Spinal cord (tissue), 9 donors: ENCODE measurements at regions not wholly inside any gene's neighbourhood (a gene's known extent, or its start where the extent isn't known, plus 50 kb on each side); places are given as distances from the start of the nearest gene placed in this dataset.
"Not testable (repeated sequence)": the region's sequence is repeated elsewhere in the genome, so short reads cannot be mapped to it uniquely, and the experiment has no call there.

Experiments
- DNase-seq, 6 donors: peaks; one replicate each; pipeline versions ENCODE4 v3.0.0 to v3.0.0-alpha.2; 2013 to 2015; ENCODE audit warnings: low spot score in 6 of 6, low read depth in 4 of 6
- H3K27ac ChIP-seq: one replicate; pipeline ENCODE4 v1.5.1; 2013; ENCODE audit warnings: low read depth, low read length, control low read depth
- H3K27me3 ChIP-seq: one replicate; pipeline ENCODE4 v1.6.1; 2013; ENCODE audit warnings: low read length; ENCODE audit not compliant: control insufficient read depth, insufficient read depth
- H3K36me3 ChIP-seq: one replicate; pipeline ENCODE4 v1.6.1; 2013; ENCODE audit warnings: low read length; ENCODE audit not compliant: control insufficient read depth, insufficient read depth
- H3K4me1 ChIP-seq: one replicate; pipeline ENCODE4 v1.6.1; 2013; ENCODE audit warnings: low read length; ENCODE audit not compliant: control insufficient read depth, insufficient read depth
- H3K4me3 ChIP-seq: one replicate; pipeline ENCODE4 v1.5.1; 2013; ENCODE audit warnings: low read depth, low read length, control low read depth
- H3K9me3 ChIP-seq: one replicate; pipeline ENCODE4 v1.6.1; 2013; ENCODE audit warnings: low read length; ENCODE audit not compliant: control insufficient read depth, insufficient read depth
- WGBS: methylation state at CpG from one replicate; pipeline ENCODE4 v1.1.5; 2013; ENCODE audit warnings: missing lambda C conversion rate; ENCODE audit not compliant: insufficient coverage; 5-methylcytosine and 5-hydroxymethylcytosine counted together
- donor health status: healthy.

DNA sequence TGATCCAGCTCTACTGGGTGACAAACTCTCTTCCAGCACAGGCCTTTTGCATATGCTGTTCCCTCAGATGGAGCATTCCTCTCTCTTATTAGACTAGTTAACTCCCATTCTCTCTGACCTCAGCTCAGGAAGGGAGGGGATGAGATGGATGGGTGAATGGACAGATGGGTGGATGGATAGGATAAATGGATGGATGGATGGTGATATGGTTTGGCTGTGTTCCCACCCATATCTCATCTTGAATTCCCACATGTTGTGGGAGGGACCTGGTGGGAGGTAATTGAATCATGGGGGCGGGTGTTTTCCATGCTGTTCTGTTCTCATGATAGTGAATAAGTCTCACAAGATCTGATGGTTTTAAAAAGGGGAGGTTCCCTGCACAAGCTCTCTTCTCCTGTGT, 144.1 kb upstream of the ATP2B2 start:
- not testable (repeated sequence) for H3K27me3 ChIP-seq, H3K4me3 ChIP-seq, H3K36me3 ChIP-seq, H3K4me1 ChIP-seq, H3K9me3 ChIP-seq, DNase-seq, H3K27ac ChIP-seq
- WGBS, result no CpG with 5 or more reads among the region's 1 CpG

DNA sequence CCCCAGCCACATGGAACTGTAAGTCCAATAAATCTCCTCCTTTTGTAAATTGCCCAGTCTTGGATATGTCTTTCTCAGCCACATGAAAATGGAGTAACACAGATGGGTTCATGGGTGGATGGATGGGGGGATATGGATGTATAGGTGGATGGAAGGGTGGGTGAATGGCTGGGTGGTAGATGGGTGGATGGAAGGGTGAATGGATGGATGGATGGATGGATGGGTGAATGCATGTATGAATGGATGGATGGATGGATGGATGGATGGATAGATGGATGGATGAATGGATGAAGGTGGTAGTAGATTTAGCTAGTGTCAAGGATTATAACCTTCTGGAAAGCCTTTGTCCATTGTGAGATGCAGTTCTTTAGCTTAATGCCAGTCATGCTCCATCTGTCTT, 146.1 kb upstream of the ATP2B2 start:
- Histone ChIP-seq H3K27ac (no peak overlapping the region), H3K4me3 (no peak overlapping the region), H3K27me3 (no peaks in the 10 kb centered on the region), H3K4me1 (no peaks in the 10 kb centered on the region), H3K36me3 (no peaks in the 10 kb centered on the region), H3K9me3 (no peaks in the 10 kb centered on the region)
- DNase-seq, result no peak

DNA sequence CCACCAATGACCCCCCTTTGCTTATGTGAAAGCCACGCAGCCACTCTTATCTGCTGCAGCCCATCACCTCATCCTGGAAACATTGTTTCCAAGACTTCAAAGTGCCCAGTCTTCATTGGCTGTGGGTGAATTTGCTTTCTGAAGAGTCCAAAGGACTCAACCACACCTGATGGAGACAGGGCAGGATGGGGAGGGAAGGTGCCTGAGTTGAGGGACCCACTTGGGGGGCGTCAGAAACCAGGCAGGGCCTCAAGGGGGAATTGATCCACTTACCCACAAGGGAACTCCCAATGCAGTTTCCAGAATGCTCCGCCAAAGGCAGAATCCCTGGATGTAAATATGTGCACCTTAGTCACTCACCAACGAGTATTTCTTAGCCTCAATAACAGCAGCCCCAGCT, 147.9 kb upstream of the ATP2B2 start:
- Histone ChIP-seq H3K27ac (no peak overlapping the region), H3K36me3 (no peaks in the 10 kb centered on the region), H3K9me3 (no peaks in the 10 kb centered on the region), H3K4me3 (no peak overlapping the region), H3K27me3 (no peaks in the 10 kb centered on the region), H3K4me1 (no peaks in the 10 kb centered on the region)
- no peak for DNase-seq
- WGBS, result 82% methylated on average over 4 of the region's 4 CpGs

DNA sequence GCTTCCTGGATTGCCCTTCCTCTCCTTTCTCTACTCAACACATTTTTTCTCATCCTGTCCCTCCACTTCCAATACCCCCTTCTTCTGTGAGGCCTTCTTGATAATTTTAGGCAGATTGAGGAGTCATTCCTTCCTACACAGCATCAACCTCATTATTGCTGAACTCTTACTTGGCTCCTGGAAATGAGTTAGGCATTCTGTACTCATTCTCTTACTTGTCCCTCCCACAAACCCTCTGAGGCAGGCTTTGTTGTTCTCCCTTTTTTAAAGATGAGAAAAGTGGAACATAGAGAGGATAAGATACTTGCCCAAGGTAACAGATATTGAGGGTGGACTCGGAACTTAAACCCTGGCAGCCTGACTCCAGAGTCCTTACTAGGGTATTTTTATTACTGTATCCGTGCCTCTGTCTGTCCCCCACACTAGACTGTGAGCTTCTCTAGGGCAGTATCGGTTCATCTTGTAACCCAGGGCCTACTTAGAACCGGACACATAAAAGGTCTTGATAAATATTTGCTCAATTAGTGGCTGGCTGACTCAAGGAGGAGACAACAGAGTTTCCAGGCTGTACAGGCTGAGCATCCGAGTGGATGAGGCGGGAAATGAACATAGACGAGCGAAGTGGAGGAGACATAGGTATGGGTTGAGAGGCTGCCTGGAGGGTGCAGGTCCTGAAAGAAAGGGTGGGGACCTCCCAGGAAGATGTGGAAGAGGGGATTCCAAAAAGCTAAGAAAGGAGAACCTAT, 148.7 kb upstream of the ATP2B2 start:
- Histone ChIP-seq H3K4me3 (no peak overlapping the region), H3K27ac (no peak overlapping the region), H3K4me1 (no peaks in the 10 kb centered on the region), H3K27me3 (no peaks in the 10 kb centered on the region), H3K36me3 (no peaks in the 10 kb centered on the region), H3K9me3 (no peaks in the 10 kb centered on the region)
- DNase-seq, result no peak
- 88% methylated on average over 8 of the region's 8 CpGs for WGBS

DNA sequence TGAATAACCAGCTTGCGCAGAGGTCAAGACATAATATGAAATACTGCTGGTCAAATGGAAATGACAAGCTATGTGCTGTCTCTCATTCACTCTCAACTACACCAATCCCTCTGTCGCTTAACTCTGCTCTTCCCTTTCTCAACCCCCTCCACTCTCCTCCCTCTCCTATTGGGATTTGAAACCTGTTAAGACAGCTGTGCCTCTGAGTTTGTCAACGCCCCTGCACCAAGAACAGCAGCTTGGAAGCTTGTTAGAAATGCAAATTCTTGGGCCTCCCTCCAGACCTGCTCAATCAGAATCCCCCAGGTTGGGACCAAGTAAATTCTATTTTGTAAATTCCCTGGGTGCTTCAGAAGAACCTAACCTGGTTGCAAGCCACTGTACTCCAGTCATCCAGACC, 149.7 kb upstream of the ATP2B2 start:
- no peaks in the 10 kb centered on the region for H3K9me3 ChIP-seq
- WGBS, result 42% methylated on average over 3 of the region's 3 CpGs
- peak in 1 of 6 donors; percentile 16 for DNase-seq
- no peaks in the 10 kb centered on the region for H3K27me3 ChIP-seq
- no peak overlapping the region for H3K27ac ChIP-seq
- H3K4me1 ChIP-seq, result no peaks in the 10 kb centered on the region
- H3K4me3 ChIP-seq, result no peak overlapping the region
- H3K36me3 ChIP-seq, result no peaks in the 10 kb centered on the region

DNA sequence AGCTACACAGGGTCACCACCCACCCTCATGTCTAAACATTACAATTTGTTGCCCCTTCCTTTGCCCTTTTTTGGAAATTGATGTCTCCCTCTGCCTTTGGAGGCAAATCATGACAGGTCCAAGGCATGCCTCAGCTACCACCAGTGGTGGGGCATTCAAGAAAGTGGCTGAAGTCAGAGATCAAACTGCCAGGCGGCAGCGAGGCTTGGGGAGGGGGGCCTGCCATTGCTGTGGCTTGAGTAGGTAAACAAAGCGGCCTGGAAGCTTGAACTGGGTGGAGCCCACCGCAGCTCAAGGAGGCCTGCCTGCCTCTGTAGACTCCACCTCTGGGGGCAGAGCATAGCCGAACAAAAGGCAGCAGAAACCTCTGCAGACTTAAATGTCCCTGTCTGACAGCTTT, 152.0 kb upstream of the ATP2B2 start:
- not testable (repeated sequence) for H3K27ac ChIP-seq, DNase-seq, H3K27me3 ChIP-seq, H3K36me3 ChIP-seq, H3K9me3 ChIP-seq, H3K4me1 ChIP-seq, H3K4me3 ChIP-seq
- 83% methylated on average over 1 of the region's 5 CpGs for WGBS

DNA sequence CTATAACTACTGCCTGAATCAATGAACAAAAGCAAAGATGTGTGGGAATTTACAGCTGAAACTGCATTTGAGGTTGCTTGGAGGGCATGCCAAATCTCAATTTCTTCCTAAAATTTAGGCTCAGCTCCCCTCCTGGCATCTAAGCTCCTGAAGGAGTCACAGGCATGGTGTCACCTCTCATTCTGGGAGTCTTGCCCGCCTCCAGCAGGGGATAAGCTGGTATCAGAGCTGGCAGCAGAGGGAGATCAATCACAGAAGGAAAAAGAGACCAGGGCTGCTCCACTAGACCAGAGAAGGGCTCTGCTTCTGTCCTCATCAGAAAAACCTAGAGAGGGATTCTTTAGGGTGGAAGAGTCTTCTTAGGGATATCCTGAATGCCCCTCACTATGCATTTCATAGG, 150.4 kb upstream of the SLC6A11 start:
- WGBS, result 88% methylated on average over 1 of the region's 1 CpG
- Histone ChIP-seq H3K36me3 (no peaks in the 10 kb centered on the region), H3K4me3 (no peak overlapping the region), H3K9me3 (no peaks in the 10 kb centered on the region), H3K4me1 (peaks cover 18% of the 10 kb centered on the region), H3K27me3 (peaks cover 3% of the 10 kb centered on the region), H3K27ac (no peak overlapping the region)
- peak in 1 of 6 donors; percentile 18 for DNase-seq

DNA sequence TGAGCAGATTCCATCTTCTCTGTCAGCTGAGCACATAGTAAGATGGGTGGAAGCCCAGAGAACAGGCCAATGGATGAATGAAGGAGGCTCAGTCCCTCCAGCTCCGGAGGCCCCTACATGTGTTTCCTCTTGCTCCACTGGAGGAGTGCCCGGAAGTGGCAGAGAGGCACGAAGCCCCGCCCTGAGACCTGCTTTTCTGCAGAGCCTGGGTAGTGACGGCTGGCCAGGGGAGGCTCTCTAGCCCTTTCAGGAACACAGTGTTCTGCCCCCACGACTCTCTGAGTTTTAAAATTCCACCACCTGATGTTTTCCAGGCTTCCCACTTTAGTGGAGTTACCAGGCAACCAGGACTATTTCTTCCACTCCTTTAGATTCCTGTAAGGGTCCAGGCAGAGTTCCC, 149.4 kb upstream of the SLC6A11 start:
- DNase-seq, result peak in 3 of 6 donors; percentile 13 to 58 (median 15)
- Histone ChIP-seq H3K27me3 (peaks cover 3% of the 10 kb centered on the region), H3K27ac (no peak overlapping the region), H3K4me1 (peaks cover 18% of the 10 kb centered on the region), H3K4me3 (no peak overlapping the region), H3K9me3 (no peaks in the 10 kb centered on the region), H3K36me3 (no peaks in the 10 kb centered on the region)
- 36% methylated on average over 6 of the region's 6 CpGs for WGBS

DNA sequence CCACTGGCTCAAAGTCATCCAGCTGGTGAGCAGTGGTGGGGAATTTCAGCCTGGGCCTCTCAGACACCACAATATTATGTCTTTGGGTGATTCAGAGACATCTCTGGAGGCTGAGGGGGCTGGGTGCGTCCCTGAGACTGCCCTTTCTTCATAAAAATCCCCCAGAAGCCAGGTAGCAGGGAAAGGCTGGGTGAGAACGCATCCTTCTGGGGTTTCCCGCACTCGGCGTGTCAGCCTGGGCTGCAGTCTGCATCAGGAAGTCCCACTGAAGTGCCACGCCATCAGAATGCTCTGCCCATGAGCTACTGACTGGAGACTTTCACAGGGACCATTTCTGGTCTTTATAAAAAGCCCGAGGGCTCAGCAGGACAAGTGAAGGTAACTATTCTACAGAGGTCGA, 148.8 kb upstream of the SLC6A11 start:
- Histone ChIP-seq H3K4me3 (no peak overlapping the region), H3K27ac (no peak overlapping the region), H3K27me3 (peaks cover 3% of the 10 kb centered on the region), H3K36me3 (no peaks in the 10 kb centered on the region), H3K9me3 (no peaks in the 10 kb centered on the region), H3K4me1 (peaks cover 18% of the 10 kb centered on the region)
- WGBS, result 79% methylated on average over 6 of the region's 8 CpGs
- no peak for DNase-seq

DNA sequence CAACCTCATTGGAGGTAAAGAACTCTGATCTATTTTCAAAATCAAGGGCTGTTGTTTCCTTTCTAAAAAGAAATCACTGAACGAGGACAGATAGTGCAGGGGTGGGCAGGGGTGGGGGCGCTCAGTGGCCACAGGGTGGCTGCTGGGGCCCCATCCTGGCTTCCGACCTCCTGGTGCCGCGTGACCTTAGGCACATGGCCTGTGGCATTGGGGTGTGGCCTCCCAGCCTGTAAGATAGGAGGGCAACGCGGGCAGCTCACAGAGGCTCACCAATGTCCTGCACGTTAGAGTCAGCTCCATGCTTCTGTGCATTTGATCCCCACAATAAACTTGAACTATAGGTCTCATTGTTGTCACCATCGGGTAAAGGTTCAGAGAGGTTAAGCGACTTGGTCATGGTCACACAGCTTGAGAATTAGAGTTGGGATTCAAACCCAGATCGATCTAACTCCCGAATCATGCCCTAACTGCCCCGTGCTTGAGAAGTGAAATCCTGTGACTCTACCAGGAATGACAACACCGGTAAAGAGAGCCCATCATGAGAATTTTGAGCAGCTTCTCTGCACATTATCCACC, 148.0 kb upstream of the SLC6A11 start:
- 82% methylated on average over 11 of the region's 14 CpGs for WGBS
- Histone ChIP-seq H3K4me1 (peaks cover 18% of the 10 kb centered on the region), H3K27ac (no peak overlapping the region), H3K27me3 (peaks cover 3% of the 10 kb centered on the region), H3K9me3 (no peaks in the 10 kb centered on the region), H3K36me3 (no peaks in the 10 kb centered on the region), H3K4me3 (no peak overlapping the region)
- no peak for DNase-seq
